ENCODE measurements at regions not wholly inside any gene's neighbourhood (a gene's known extent, or its start where the extent isn't known, plus 50 kb on each side); places are given as distances from the start of the nearest gene placed in this dataset.

- ChIA-PET POLR2A (no interaction called here), CTCF (no interaction called here)
- intact Hi-C loops (cut with micrococcal nuclease), result no loop called here
- no peaks in the 10 kb centered on the region for H3K36me3 ChIP-seq (ENCODE audit: control insufficient read depth in 2 of 2, extremely low read depth in 1 of 2, insufficient read depth in 2 of 2, low read length in 2 of 2)
- no TSS peak for BruUV-seq (replicated peaks)
- no peak overlapping the region for H2AFZ ChIP-seq (ENCODE audit: low read depth, low read length)
- H3K4me1 ChIP-seq (ENCODE audit: control insufficient read depth, extremely low read depth, insufficient read depth, low read length), result no peaks in the 10 kb centered on the region
- TF ChIP-seq POLR2AphosphoS5 (IDR thresholded peaks at IDR 0.05; ENCODE audit: insufficient read depth, low read depth, low read length) (no peak), GATA2 (IDR thresholded peaks at IDR 0.05; ENCODE audit: insufficient read depth, insufficient read length, low read depth, low read length) (no peak), POLR2A (IDR thresholded peaks at IDR 0.05; ENCODE audit: low read depth, low read length) (no peak), EZH2 (IDR thresholded peaks at IDR 0.05; ENCODE audit: borderline replicate concordance, low read depth, low read length, severe bottlenecking) (no peak), MYC (IDR thresholded peaks at IDR 0.05; ENCODE audit: low read depth, low read length) (no peak), JUN (IDR thresholded peaks at IDR 0.05; ENCODE audit: borderline replicate concordance, insufficient read depth, insufficient read length, low read depth) (no peak), FOS (IDR thresholded peaks at IDR 0.05; ENCODE audit: borderline replicate concordance, insufficient read depth, low read length) (no peak)
- TF ChIP-seq, protein P1, sequence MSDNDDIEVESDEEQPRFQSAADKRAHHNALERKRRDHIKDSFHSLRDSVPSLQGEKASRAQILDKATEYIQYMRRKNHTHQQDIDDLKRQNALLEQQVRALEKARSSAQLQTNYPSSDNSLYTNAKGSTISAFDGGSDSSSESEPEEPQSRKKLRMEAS (IDR thresholded peaks at IDR 0.05; ENCODE audit: insufficient read depth, insufficient read length), result no peak
- TF ChIP-seq, protein P2, sequence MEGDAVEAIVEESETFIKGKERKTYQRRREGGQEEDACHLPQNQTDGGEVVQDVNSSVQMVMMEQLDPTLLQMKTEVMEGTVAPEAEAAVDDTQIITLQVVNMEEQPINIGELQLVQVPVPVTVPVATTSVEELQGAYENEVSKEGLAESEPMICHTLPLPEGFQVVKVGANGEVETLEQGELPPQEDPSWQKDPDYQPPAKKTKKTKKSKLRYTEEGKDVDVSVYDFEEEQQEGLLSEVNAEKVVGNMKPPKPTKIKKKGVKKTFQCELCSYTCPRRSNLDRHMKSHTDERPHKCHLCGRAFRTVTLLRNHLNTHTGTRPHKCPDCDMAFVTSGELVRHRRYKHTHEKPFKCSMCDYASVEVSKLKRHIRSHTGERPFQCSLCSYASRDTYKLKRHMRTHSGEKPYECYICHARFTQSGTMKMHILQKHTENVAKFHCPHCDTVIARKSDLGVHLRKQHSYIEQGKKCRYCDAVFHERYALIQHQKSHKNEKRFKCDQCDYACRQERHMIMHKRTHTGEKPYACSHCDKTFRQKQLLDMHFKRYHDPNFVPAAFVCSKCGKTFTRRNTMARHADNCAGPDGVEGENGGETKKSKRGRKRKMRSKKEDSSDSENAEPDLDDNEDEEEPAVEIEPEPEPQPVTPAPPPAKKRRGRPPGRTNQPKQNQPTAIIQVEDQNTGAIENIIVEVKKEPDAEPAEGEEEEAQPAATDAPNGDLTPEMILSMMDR (IDR thresholded peaks at IDR 0.05; ENCODE audit: extremely low read depth in 1 of 2, insufficient read depth in 1 of 2, low read depth in 1 of 2, low read length in 2 of 2), result no peak
- no peaks in the 10 kb centered on the region for H3K79me2 ChIP-seq (ENCODE audit: control insufficient read depth, insufficient read depth, low read length)
- DNase-seq (ENCODE audit: low read depth, low spot score), result no peak
- H3K27me3 ChIP-seq (ENCODE audit: control insufficient read depth in 2 of 2, insufficient read depth in 2 of 2, low read length in 2 of 2), result no peaks in the 10 kb centered on the region
- dilution Hi-C loops (cut with MboI; ENCODE audit: extremely low pct_ligation_motif_present, low sequenced_read_pairs), result no loop called here
- H3K9me1 ChIP-seq (replicated peaks; ENCODE audit: control insufficient read depth, extremely low read depth, insufficient read depth, low read length), result no peaks in the 10 kb centered on the region
- no peaks in the 10 kb centered on the region for H4K20me1 ChIP-seq (replicated peaks; ENCODE audit: control insufficient read depth, extremely low read depth, insufficient read depth, low read length)
- no peak overlapping the region for H3K9ac ChIP-seq (replicated peaks; ENCODE audit: extremely low read depth, insufficient read depth, low read length)
- FAIRE-seq, result no peak
- H3K4me3 ChIP-seq (replicated peaks in 1 of 3; ENCODE audit: insufficient read depth in 1 of 3, low read depth in 1 of 3, low read length in 3 of 3), result no peak overlapping the region
- H3K27ac ChIP-seq (ENCODE audit: insufficient read depth, low read depth, low read length), result no peak overlapping the region
- H3K9me3 ChIP-seq (replicated peaks; ENCODE audit: control insufficient read depth, insufficient read depth, low read length), result no peaks in the 10 kb centered on the region
- H3K4me2 ChIP-seq (ENCODE audit: insufficient read depth, low read length), result no peak overlapping the region
Observed at GRCh38 chr10:83592337-83592935, 546.9 kb upstream of the GHITM start.

All from endothelial cell of umbilical vein (primary cell).